ENCODE measurements at regions not wholly inside any gene's neighbourhood (a gene's known extent, or its start where the extent isn't known, plus 50 kb on each side); places are given as distances from the start of the nearest gene placed in this dataset.

DNA sequence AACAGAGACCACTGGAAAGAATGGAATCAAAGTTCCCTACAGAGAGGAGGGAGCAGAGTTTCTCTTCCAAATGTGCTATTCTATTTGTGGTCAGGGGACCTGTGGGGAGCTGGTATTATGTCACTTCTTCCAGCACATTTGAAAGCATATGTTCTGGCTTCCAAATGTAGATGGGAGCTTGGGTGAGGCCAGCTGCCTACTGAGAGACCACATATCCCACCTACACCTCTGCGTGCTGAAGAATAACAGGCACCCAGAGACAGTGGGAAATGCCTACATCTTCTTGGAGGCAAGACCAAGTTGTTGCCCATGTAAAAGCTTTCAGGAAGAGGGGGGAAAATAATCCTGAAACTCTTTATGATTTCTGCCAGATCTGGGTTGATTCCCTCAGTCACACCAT lies 286.8 kb upstream of the UMPS start:
- H3K36me3 ChIP-seq (replicated peaks in 1 of 2; ENCODE audit: control insufficient read depth in 2 of 2, insufficient read depth in 2 of 2, low read length in 2 of 2) = peaks cover 3 to 25% of the 10 kb centered on the region in 2 donors
- H2BK15ac ChIP-seq (ENCODE audit: low read length) = no peak overlapping the region
- H2BK12ac ChIP-seq (ENCODE audit: low read length) = no peak overlapping the region
- no peak overlapping the region for H2BK5ac ChIP-seq (ENCODE audit: low read length)
- no CpG with 5 or more reads among the region's 1 CpG for WGBS, 2 donors (ENCODE audit: extremely low coverage in 2 of 2, insufficient read length in 2 of 2, insufficient replicate concordance in 1 of 2)
- no peak overlapping the region for H3K23ac ChIP-seq (ENCODE audit: low read depth, low read length, poor library complexity)
- H4K91ac ChIP-seq (ENCODE audit: low read depth, low read length, poor library complexity) = no peak overlapping the region
- no peak overlapping the region for H4K8ac ChIP-seq (ENCODE audit: low read depth, low read length)
- H3K9ac ChIP-seq (ENCODE audit: low read depth, low read length, poor library complexity) = no peak overlapping the region
- no peak overlapping the region for H3K4me3 ChIP-seq (ENCODE audit: low read length in 2 of 2)
- H3K79me1 ChIP-seq (ENCODE audit: low read depth, low read length) = no peaks in the 10 kb centered on the region
- no peak overlapping the region for H3K27ac ChIP-seq (replicated peaks; ENCODE audit: low read length)
- peaks cover 3 to 18% of the 10 kb centered on the region in 2 donors for H3K4me1 ChIP-seq (ENCODE audit: control insufficient read depth in 2 of 2, insufficient read depth in 1 of 2, low read depth in 1 of 2, low read length in 2 of 2)
- no peak for DNase-seq (ENCODE audit: low spot score)
- H2AK5ac ChIP-seq (ENCODE audit: low read depth, low read length) = no peak overlapping the region
- no peaks in the 10 kb centered on the region for H3K27me3 ChIP-seq (ENCODE audit: control insufficient read depth in 3 of 3, insufficient read depth in 3 of 3, low read depth in 1 of 3, low read length in 3 of 3)
- H2BK120ac ChIP-seq (ENCODE audit: low read depth, low read length) = no peak overlapping the region
- no peak overlapping the region for H3K4me2 ChIP-seq (ENCODE audit: insufficient read depth, low read length, poor library complexity, severe bottlenecking)
- no peak overlapping the region for H2AFZ ChIP-seq (ENCODE audit: low read length)
- no peak overlapping the region for H3K14ac ChIP-seq (ENCODE audit: low read length)
- H3K18ac ChIP-seq (ENCODE audit: low read length) = no peak overlapping the region
- no peak overlapping the region for H3K4ac ChIP-seq (ENCODE audit: low read length)
- H3K9me3 ChIP-seq (replicated peaks in 1 of 2; ENCODE audit: control insufficient read depth in 2 of 2, insufficient read depth in 1 of 2, low read depth in 1 of 2, low read length in 2 of 2) = no peaks in the 10 kb centered on the region

DNA sequence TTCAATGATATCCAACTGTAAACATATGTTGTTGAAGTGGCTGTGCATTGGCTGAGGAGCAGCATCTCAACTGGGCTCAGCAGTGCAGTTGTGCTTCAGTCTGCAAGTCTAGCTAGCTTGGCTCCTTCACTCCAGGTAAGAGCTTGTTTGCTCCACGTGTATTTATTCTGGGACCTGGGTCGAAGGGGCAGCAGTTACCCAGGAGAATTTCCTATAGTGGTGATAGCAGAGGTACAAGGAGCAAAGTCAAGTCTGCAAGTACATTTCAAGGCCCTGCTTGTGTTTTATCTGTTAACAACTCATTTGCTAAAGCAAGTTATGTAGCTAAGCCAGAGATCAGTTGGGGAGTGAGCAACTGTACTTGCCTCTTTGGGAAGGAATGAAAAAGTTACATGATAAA lies 286.2 kb upstream of the UMPS start:
- Histone ChIP-seq H3K9me3 (replicated peaks in 1 of 2; ENCODE audit: control insufficient read depth in 2 of 2, insufficient read depth in 1 of 2, low read depth in 1 of 2, low read length in 2 of 2) (no peaks in the 10 kb centered on the region), H4K8ac (ENCODE audit: low read depth, low read length) (no peak overlapping the region), H2BK12ac (ENCODE audit: low read length) (no peak overlapping the region), H3K4ac (ENCODE audit: low read length) (no peak overlapping the region), H2BK15ac (ENCODE audit: low read length) (no peak overlapping the region), H3K4me1 (ENCODE audit: control insufficient read depth in 2 of 2, insufficient read depth in 1 of 2, low read depth in 1 of 2, low read length in 2 of 2) (peaks cover 0 to 12% of the 10 kb centered on the region in 2 donors), H2AK5ac (ENCODE audit: low read depth, low read length) (no peak overlapping the region), H3K23ac (ENCODE audit: low read depth, low read length, poor library complexity) (no peak overlapping the region), H3K36me3 (replicated peaks in 1 of 2; ENCODE audit: control insufficient read depth in 2 of 2, insufficient read depth in 2 of 2, low read length in 2 of 2) (peaks cover 1 to 27% of the 10 kb centered on the region in 2 donors), H3K14ac (ENCODE audit: low read length) (no peak overlapping the region), H2AFZ (ENCODE audit: low read length) (no peak overlapping the region), H4K91ac (ENCODE audit: low read depth, low read length, poor library complexity) (no peak overlapping the region), H3K27me3 (ENCODE audit: control insufficient read depth in 3 of 3, insufficient read depth in 3 of 3, low read depth in 1 of 3, low read length in 3 of 3) (no peaks in the 10 kb centered on the region), H3K18ac (ENCODE audit: low read length) (no peak overlapping the region), H3K4me3 (ENCODE audit: low read length in 2 of 2) (no peak overlapping the region), H3K27ac (replicated peaks; ENCODE audit: low read length) (no peak overlapping the region), H3K4me2 (ENCODE audit: insufficient read depth, low read length, poor library complexity, severe bottlenecking) (no peak overlapping the region), H3K9ac (ENCODE audit: low read depth, low read length, poor library complexity) (no peak overlapping the region), H3K79me1 (ENCODE audit: low read depth, low read length) (no peaks in the 10 kb centered on the region), H2BK5ac (ENCODE audit: low read length) (no peak overlapping the region), H2BK120ac (ENCODE audit: low read depth, low read length) (no peak overlapping the region)
- no CpG with 5 or more reads among the region's 2 CpGs for WGBS, 2 donors (ENCODE audit: extremely low coverage in 2 of 2, insufficient read length in 2 of 2, insufficient replicate concordance in 1 of 2)
- no peak for DNase-seq (ENCODE audit: low spot score)

DNA sequence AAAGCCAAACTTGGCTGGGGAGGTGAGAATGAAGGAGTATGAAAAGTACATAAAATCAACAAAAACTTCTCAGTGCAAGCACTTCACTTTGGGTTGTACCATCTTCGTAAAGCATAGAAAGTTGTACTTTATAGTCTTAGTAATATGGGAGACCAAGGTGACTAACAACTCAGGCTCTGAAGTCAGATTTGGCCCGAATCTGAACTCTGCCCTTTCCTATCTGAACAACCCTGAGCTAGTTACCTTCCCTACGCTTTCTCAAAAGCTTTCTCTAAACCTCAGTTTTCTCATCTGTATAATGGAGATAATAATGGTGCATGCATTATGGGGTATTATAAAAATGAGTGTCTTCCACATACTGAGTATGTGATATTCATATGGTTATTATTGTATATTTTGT lies 285.4 kb upstream of the UMPS start:
- Histone ChIP-seq H3K4me1 (ENCODE audit: control insufficient read depth in 2 of 2, insufficient read depth in 1 of 2, low read depth in 1 of 2, low read length in 2 of 2) (peaks cover 0 to 4% of the 10 kb centered on the region in 2 donors), H3K27ac (replicated peaks; ENCODE audit: low read length) (no peak overlapping the region), H3K36me3 (replicated peaks in 1 of 2; ENCODE audit: control insufficient read depth in 2 of 2, insufficient read depth in 2 of 2, low read length in 2 of 2) (peaks cover 1 to 34% of the 10 kb centered on the region in 2 donors), H2AK5ac (ENCODE audit: low read depth, low read length) (no peak overlapping the region), H3K27me3 (ENCODE audit: control insufficient read depth in 3 of 3, insufficient read depth in 3 of 3, low read depth in 1 of 3, low read length in 3 of 3) (no peaks in the 10 kb centered on the region), H3K4me2 (ENCODE audit: insufficient read depth, low read length, poor library complexity, severe bottlenecking) (no peak overlapping the region), H3K79me1 (ENCODE audit: low read depth, low read length) (no peaks in the 10 kb centered on the region), H3K14ac (ENCODE audit: low read length) (no peak overlapping the region), H2BK5ac (ENCODE audit: low read length) (no peak overlapping the region), H3K9ac (ENCODE audit: low read depth, low read length, poor library complexity) (no peak overlapping the region), H3K9me3 (replicated peaks in 1 of 2; ENCODE audit: control insufficient read depth in 2 of 2, insufficient read depth in 1 of 2, low read depth in 1 of 2, low read length in 2 of 2) (peaks cover 0 to 4% of the 10 kb centered on the region in 2 donors), H3K4me3 (ENCODE audit: low read length in 2 of 2) (no peak overlapping the region), H2BK15ac (ENCODE audit: low read length) (no peak overlapping the region), H3K18ac (ENCODE audit: low read length) (no peak overlapping the region), H2AFZ (ENCODE audit: low read length) (no peak overlapping the region), H3K4ac (ENCODE audit: low read length) (no peak overlapping the region), H2BK12ac (ENCODE audit: low read length) (no peak overlapping the region), H2BK120ac (ENCODE audit: low read depth, low read length) (no peak overlapping the region), H3K23ac (ENCODE audit: low read depth, low read length, poor library complexity) (no peak overlapping the region), H4K91ac (ENCODE audit: low read depth, low read length, poor library complexity) (no peak overlapping the region), H4K8ac (ENCODE audit: low read depth, low read length) (no peak overlapping the region)
- no CpG with 5 or more reads among the region's 3 CpGs for WGBS, 2 donors (ENCODE audit: extremely low coverage in 2 of 2, insufficient read length in 2 of 2, insufficient replicate concordance in 1 of 2)
- no peak for DNase-seq (ENCODE audit: low spot score)

DNA sequence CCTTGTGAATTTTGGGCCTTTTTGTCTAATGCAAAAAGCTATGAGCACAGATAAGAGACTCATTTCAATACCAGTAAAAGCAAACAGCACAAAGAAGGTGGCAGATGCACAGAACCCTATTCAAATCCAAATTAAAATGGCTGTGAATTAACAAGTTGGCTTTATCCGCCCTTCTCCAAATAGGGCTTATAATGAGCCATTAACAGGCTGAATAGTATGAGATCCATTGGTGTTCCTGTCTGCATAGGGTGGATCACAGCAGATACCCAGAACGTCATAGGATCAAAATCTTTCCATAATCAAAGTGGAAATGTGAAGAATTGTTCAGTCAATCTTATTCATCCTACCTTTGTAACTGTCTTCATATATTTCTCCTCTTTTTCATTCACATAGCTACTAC lies 282.4 kb upstream of the UMPS start:
- no peak overlapping the region for H3K9ac ChIP-seq (ENCODE audit: low read depth, low read length, poor library complexity)
- no peak overlapping the region for H3K18ac ChIP-seq (ENCODE audit: low read length)
- no peak overlapping the region for H3K14ac ChIP-seq (ENCODE audit: low read length)
- no peaks in the 10 kb centered on the region for H3K79me1 ChIP-seq (ENCODE audit: low read depth, low read length)
- no peak for DNase-seq (ENCODE audit: low spot score)
- H3K23ac ChIP-seq (ENCODE audit: low read depth, low read length, poor library complexity) = no peak overlapping the region
- H2BK120ac ChIP-seq (ENCODE audit: low read depth, low read length) = no peak overlapping the region
- H4K8ac ChIP-seq (ENCODE audit: low read depth, low read length) = no peak overlapping the region
- H2BK5ac ChIP-seq (ENCODE audit: low read length) = no peak overlapping the region
- no peaks in the 10 kb centered on the region for H3K4me1 ChIP-seq (ENCODE audit: control insufficient read depth in 2 of 2, insufficient read depth in 1 of 2, low read depth in 1 of 2, low read length in 2 of 2)
- no peak overlapping the region for H3K4ac ChIP-seq (ENCODE audit: low read length)
- peaks cover 1 to 30% of the 10 kb centered on the region in 2 donors for H3K36me3 ChIP-seq (replicated peaks in 1 of 2; ENCODE audit: control insufficient read depth in 2 of 2, insufficient read depth in 2 of 2, low read length in 2 of 2)
- no peak overlapping the region for H2BK15ac ChIP-seq (ENCODE audit: low read length)
- H3K27me3 ChIP-seq (ENCODE audit: control insufficient read depth in 3 of 3, insufficient read depth in 3 of 3, low read depth in 1 of 3, low read length in 3 of 3) = no peaks in the 10 kb centered on the region
- H2AK5ac ChIP-seq (ENCODE audit: low read depth, low read length) = no peak overlapping the region
- no peak overlapping the region for H3K4me3 ChIP-seq (ENCODE audit: low read length in 2 of 2)
- no CpG with 5 or more reads among the region's 2 CpGs for WGBS, 2 donors (ENCODE audit: extremely low coverage in 2 of 2, insufficient read length in 2 of 2, insufficient replicate concordance in 1 of 2)
- H3K9me3 ChIP-seq (replicated peaks in 1 of 2; ENCODE audit: control insufficient read depth in 2 of 2, insufficient read depth in 1 of 2, low read depth in 1 of 2, low read length in 2 of 2) = peaks cover 0 to 4% of the 10 kb centered on the region in 2 donors
- no peak overlapping the region for H3K4me2 ChIP-seq (ENCODE audit: insufficient read depth, low read length, poor library complexity, severe bottlenecking)
- no peak overlapping the region for H4K91ac ChIP-seq (ENCODE audit: low read depth, low read length, poor library complexity)
- H2AFZ ChIP-seq (ENCODE audit: low read length) = no peak overlapping the region
- no peak overlapping the region for H2BK12ac ChIP-seq (ENCODE audit: low read length)
- no peak overlapping the region for H3K27ac ChIP-seq (replicated peaks; ENCODE audit: low read length)

Data from neuronal stem cell (in vitro differentiated cells).